Epithelial cell of prostate (primary cell): ENCODE measurements at regions not wholly inside any gene's neighbourhood (a gene's known extent, or its start where the extent isn't known, plus 50 kb on each side); places are given as distances from the start of the nearest gene placed in this dataset.

Source experiments
- DNase-seq: peaks from one replicate; pipeline ENCODE4 v3.0.0-alpha.2; 2011; ENCODE audit warnings: low read depth, low spot score
- H3K27ac ChIP-seq: fragments of 450-650 bp; 2 replicates; pipeline ENCODE4 v1.5.1; 2017; ENCODE audit warnings: mild to moderate bottlenecking

- no peak for DNase-seq
- H3K27ac ChIP-seq: no peak overlapping the region
Observed at GRCh38 chr10:10418387-10418786, 599.3 kb upstream of the CELF2 start.

- H3K27ac ChIP-seq: no peak overlapping the region
- no peak for DNase-seq
Observed at GRCh38 chr10:10421071-10421470, 596.6 kb upstream of the CELF2 start.

- H3K27ac ChIP-seq: no peak overlapping the region
- DNase-seq: no peak
Observed at GRCh38 chr10:10431422-10432066, 586.1 kb upstream of the CELF2 start.

- no peak for DNase-seq
- H3K27ac ChIP-seq: no peak overlapping the region
Observed at GRCh38 chr10:10432296-10433035, 585.2 kb upstream of the CELF2 start.

GRCh38 chr10:10434312-10434711 lies 583.4 kb upstream of the CELF2 start:
- no peak for DNase-seq
- no peak overlapping the region for H3K27ac ChIP-seq

GRCh38 chr10:10437886-10438285 lies 579.8 kb upstream of the CELF2 start:
- no peak overlapping the region for H3K27ac ChIP-seq
- no peak for DNase-seq

GRCh38 chr10:10438335-10439100 lies 579.2 kb upstream of the CELF2 start:
- no peak overlapping the region for H3K27ac ChIP-seq
- DNase-seq: no peak

GRCh38 chr10:10456856-10457255 lies 560.8 kb upstream of the CELF2 start:
- H3K27ac ChIP-seq: no peak overlapping the region
- no peak for DNase-seq

- H3K27ac ChIP-seq: no peak overlapping the region
- no peak for DNase-seq
Observed at GRCh38 chr10:10460451-10460850, 557.2 kb upstream of the CELF2 start.

GRCh38 chr10:10462151-10462941 lies 555.3 kb upstream of the CELF2 start:
- no peak for DNase-seq
- no peak overlapping the region for H3K27ac ChIP-seq

GRCh38 chr10:10471758-10472157 lies 545.9 kb upstream of the CELF2 start:
- no peak for DNase-seq
- no peak overlapping the region for H3K27ac ChIP-seq

- no peak overlapping the region for H3K27ac ChIP-seq
Observed at GRCh38 chr10:10475812-10476211, 541.9 kb upstream of the CELF2 start.

GRCh38 chr10:10477844-10478243 lies 539.8 kb upstream of the CELF2 start:
- DNase-seq: no peak
- no peak overlapping the region for H3K27ac ChIP-seq

More at GRCh38 chr10:10475812-10476211, 541.9 kb upstream of the CELF2 start:
- no peak for DNase-seq

- no peak for DNase-seq
- H3K27ac ChIP-seq: no peak overlapping the region
Observed at GRCh38 chr10:10479465-10479864, 538.2 kb upstream of the CELF2 start.

GRCh38 chr10:10482613-10483012 lies 535.1 kb upstream of the CELF2 start:
- H3K27ac ChIP-seq: no peak overlapping the region
- DNase-seq: no peak

GRCh38 chr10:10489076-10489475 lies 528.6 kb upstream of the CELF2 start:
- no peak for DNase-seq
- no peak overlapping the region for H3K27ac ChIP-seq

GRCh38 chr10:10489805-10490571 lies 527.7 kb upstream of the CELF2 start:
- no peak overlapping the region for H3K27ac ChIP-seq
- DNase-seq: no peak

- DNase-seq: no peak
- no peak overlapping the region for H3K27ac ChIP-seq
Observed at GRCh38 chr10:10490581-10490980, 527.1 kb upstream of the CELF2 start.

GRCh38 chr10:10492420-10492819 lies 525.3 kb upstream of the CELF2 start:
- no peak for DNase-seq
- H3K27ac ChIP-seq: no peak overlapping the region

GRCh38 chr10:10493833-10494232 lies 523.8 kb upstream of the CELF2 start:
- no peak overlapping the region for H3K27ac ChIP-seq
- no peak for DNase-seq
